HepG2 (cell line): ENCODE measurements at regions not wholly inside any gene's neighbourhood (a gene's known extent, or its start where the extent isn't known, plus 50 kb on each side); places are given as distances from the start of the nearest gene placed in this dataset.

Experiments
- ARID2 ChIP-seq: sonication (generic); formaldehyde crosslinking; IDR thresholded peaks from 2 replicates; pipeline ENCODE4 v1.8.1; 2022; ENCODE audit warnings: mild to moderate bottlenecking, missing genetic modification reagents, borderline replicate concordance
- HCFC1 ChIP-seq: fragments of 150-350 bp; IDR thresholded peaks from 2 replicates; pipeline ENCODE4 v1.6.1; 2014; ENCODE audit warnings: low read depth, low read length
- MED1 ChIP-seq: sonication (generic); formaldehyde crosslinking; IDR thresholded peaks from 2 replicates; pipeline ENCODE4 v1.4.0; 2020; ENCODE audit warnings: missing genetic modification reagents
- NAIF1 ChIP-seq: sonication (generic); formaldehyde crosslinking; IDR thresholded peaks from 2 replicates; pipeline ENCODE4 v1.5.0; 2020; ENCODE audit warnings: mild to moderate bottlenecking, missing genetic modification reagents, borderline replicate concordance
- TEAD2 ChIP-seq: sonication (generic); formaldehyde crosslinking; IDR thresholded peaks from 2 replicates; pipeline ENCODE4 v1.9.0; 2021; ENCODE audit warnings: missing genetic modification reagents
- ZNF792 ChIP-seq: IDR thresholded peaks from 2 replicates; pipeline ENCODE4 v1.6.1; 2016
- TF ChIP-seq, protein P1 (sequence below): sonication (generic); formaldehyde crosslinking; IDR thresholded peaks from 2 replicates; pipeline ENCODE4 v1.8.1; 2022; ENCODE audit warnings: low read depth, mild to moderate bottlenecking, missing genetic modification reagents
- TF ChIP-seq, protein P2 (sequence below): sonication (generic); formaldehyde crosslinking; IDR thresholded peaks from 2 replicates; pipeline ENCODE4 v1.4.0; 2020; ENCODE audit warnings: low read depth, mild to moderate bottlenecking, missing genetic modification reagents

DNA sequence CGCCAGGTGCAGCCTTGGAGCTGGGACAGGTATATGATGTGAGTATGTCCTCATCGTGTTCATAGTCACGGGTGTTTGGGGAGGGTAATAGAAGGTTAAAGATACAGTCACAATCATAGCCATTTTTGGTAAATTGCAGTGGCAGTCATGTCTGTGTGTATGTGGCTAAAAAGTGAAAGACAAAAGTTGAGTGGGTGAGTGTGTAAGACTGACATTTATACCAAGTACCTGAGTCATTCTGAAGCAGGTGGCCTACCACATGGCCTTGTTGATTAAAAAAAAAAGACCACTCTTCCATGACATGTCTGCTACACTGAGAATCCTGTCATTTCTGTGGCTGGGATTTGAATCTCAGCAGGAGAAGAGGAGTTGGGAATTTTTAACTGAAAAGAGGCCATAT is 181.9 kb downstream of the SCP2D1 start:
- TF ChIP-seq, protein P1, sequence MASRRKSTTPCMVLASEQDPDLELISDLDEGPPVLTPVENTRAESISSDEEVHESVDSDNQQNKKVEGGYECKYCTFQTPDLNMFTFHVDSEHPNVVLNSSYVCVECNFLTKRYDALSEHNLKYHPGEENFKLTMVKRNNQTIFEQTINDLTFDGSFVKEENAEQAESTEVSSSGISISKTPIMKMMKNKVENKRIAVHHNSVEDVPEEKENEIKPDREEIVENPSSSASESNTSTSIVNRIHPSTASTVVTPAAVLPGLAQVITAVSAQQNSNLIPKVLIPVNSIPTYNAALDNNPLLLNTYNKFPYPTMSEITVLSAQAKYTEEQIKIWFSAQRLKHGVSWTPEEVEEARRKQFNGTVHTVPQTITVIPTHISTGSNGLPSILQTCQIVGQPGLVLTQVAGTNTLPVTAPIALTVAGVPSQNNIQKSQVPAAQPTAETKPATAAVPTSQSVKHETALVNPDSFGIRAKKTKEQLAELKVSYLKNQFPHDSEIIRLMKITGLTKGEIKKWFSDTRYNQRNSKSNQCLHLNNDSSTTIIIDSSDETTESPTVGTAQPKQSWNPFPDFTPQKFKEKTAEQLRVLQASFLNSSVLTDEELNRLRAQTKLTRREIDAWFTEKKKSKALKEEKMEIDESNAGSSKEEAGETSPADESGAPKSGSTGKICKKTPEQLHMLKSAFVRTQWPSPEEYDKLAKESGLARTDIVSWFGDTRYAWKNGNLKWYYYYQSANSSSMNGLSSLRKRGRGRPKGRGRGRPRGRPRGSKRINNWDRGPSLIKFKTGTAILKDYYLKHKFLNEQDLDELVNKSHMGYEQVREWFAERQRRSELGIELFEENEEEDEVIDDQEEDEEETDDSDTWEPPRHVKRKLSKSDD (CRISPR knock-in tag), result no peak
- TF ChIP-seq ZNF792 (CRISPR knock-in tag) (no peak), MED1 (CRISPR knock-in tag) (no peak), TEAD2 (CRISPR knock-in tag) (no peak), NAIF1 (CRISPR knock-in tag) (no peak), ARID2 (CRISPR knock-in tag) (no peak), HCFC1 (no peak)
- TF ChIP-seq, protein P2, sequence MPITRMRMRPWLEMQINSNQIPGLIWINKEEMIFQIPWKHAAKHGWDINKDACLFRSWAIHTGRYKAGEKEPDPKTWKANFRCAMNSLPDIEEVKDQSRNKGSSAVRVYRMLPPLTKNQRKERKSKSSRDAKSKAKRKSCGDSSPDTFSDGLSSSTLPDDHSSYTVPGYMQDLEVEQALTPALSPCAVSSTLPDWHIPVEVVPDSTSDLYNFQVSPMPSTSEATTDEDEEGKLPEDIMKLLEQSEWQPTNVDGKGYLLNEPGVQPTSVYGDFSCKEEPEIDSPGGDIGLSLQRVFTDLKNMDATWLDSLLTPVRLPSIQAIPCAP (CRISPR knock-in tag), result no peak
